ENCODE measurements at regions not wholly inside any gene's neighbourhood (a gene's known extent, or its start where the extent isn't known, plus 50 kb on each side); places are given as distances from the start of the nearest gene placed in this dataset.

GRCh38 chr4:17286752-17287460 is 225.0 kb downstream of the QDPR start:
- DNase-seq, result no peak

- no peak for DNase-seq
Observed at GRCh38 chr4:17285747-17286146, 226.1 kb downstream of the QDPR start.

- no peak for DNase-seq
Observed at GRCh38 chr4:17284323-17285175, 227.3 kb downstream of the QDPR start.

GRCh38 chr4:17283832-17284231 is 228.1 kb downstream of the QDPR start:
- DNase-seq, result no peak

GRCh38 chr4:17283251-17283650 is 228.6 kb downstream of the QDPR start:
- DNase-seq, result no peak

- no peak for DNase-seq
Observed at GRCh38 chr4:17280261-17281018, 231.4 kb downstream of the QDPR start.

GRCh38 chr4:17276776-17277175 is 235.1 kb downstream of the QDPR start:
- no peak for DNase-seq

- no peak for DNase-seq
Observed at GRCh38 chr4:17275836-17276235, 236.1 kb downstream of the QDPR start.

GRCh38 chr4:17273047-17273446 is 238.8 kb downstream of the QDPR start:
- DNase-seq, result no peak

- no peak for DNase-seq
Observed at GRCh38 chr4:17272154-17272553, 239.7 kb downstream of the QDPR start.

- no peak for DNase-seq
Observed at GRCh38 chr4:17265653-17266052, 246.2 kb downstream of the QDPR start.

- DNase-seq, result no peak
Observed at GRCh38 chr4:17265139-17265538, 246.8 kb downstream of the QDPR start.

GRCh38 chr4:17260166-17260907 is 251.6 kb downstream of the QDPR start:
- no peak for DNase-seq

- DNase-seq, result no peak
Observed at GRCh38 chr4:17258106-17258505, 253.8 kb downstream of the QDPR start.

GRCh38 chr4:17252131-17252530 is 259.8 kb downstream of the QDPR start:
- no peak for DNase-seq

GRCh38 chr4:17251101-17251500 is 260.8 kb downstream of the QDPR start:
- no peak for DNase-seq

GRCh38 chr4:17250591-17250990 is 261.3 kb downstream of the QDPR start:
- no peak for DNase-seq

GRCh38 chr4:17246656-17247055 is 265.2 kb downstream of the QDPR start:
- no peak for DNase-seq

- no peak for DNase-seq
Observed at GRCh38 chr4:17241835-17242234, 270.1 kb downstream of the QDPR start.

- DNase-seq, result no peak
Observed at GRCh38 chr4:17238633-17239032, 273.3 kb downstream of the QDPR start.

GRCh38 chr4:17236686-17237085 is 275.2 kb downstream of the QDPR start:
- DNase-seq, result no peak

GRCh38 chr4:17234678-17235077 is 277.2 kb downstream of the QDPR start:
- no peak for DNase-seq
